CD14-positive monocyte (primary cell): ENCODE measurements at regions not wholly inside any gene's neighbourhood (a gene's known extent, or its start where the extent isn't known, plus 50 kb on each side); places are given as distances from the start of the nearest gene placed in this dataset.

Source experiments
- DNase-seq, 3 donors: peaks; one replicate each; pipeline ENCODE4 v3.0.0-alpha.2; 2011 to 2022
- H2AFZ ChIP-seq: 2 replicates; pipeline ENCODE4 v1.6.0; 2012; ENCODE audit warnings: mild to moderate bottlenecking, low read depth, low read length, inconsistent platforms; ENCODE audit not compliant: insufficient read depth, poor library complexity, severe bottlenecking
- H3K27ac ChIP-seq, 2 donors: 1 replicate in 1 of 2; 2 replicates in 1 of 2; pipeline ENCODE4 v1.5.1; 2012 to 2013; ENCODE audit warnings: low read length in 2 of 2, control low read depth in 1 of 2, inconsistent platforms in 1 of 2, low read depth in 1 of 2, mild to moderate bottlenecking in 1 of 2
- H3K27me3 ChIP-seq, 2 donors: one replicate each; pipeline versions ENCODE4 v1.6.0 to v1.6.1; 2011 to 2013; ENCODE audit warnings: low read length in 2 of 2; ENCODE audit not compliant: control insufficient read depth in 2 of 2, insufficient read depth in 2 of 2
- H3K36me3 ChIP-seq, 2 donors: replicated peaks in 1 of 2; 1 replicate in 1 of 2; 2 replicates in 1 of 2; pipeline versions ENCODE4 v1.5.1 to v1.6.1; 2012 to 2013; ENCODE audit warnings: low read length in 2 of 2, control low read depth in 1 of 2, inconsistent platforms in 1 of 2, mild to moderate bottlenecking in 1 of 2; ENCODE audit not compliant: insufficient read depth in 2 of 2, control insufficient read depth in 1 of 2
- H3K4me1 ChIP-seq, 2 donors: 1 replicate in 1 of 2; 2 replicates in 1 of 2; pipeline versions ENCODE4 v1.5.1 to v1.6.1; 2012 to 2013; ENCODE audit warnings: low read length in 2 of 2, control low read depth in 1 of 2, inconsistent platforms in 1 of 2, mild to moderate bottlenecking in 1 of 2, moderate library complexity in 1 of 2; ENCODE audit not compliant: insufficient read depth in 2 of 2, control insufficient read depth in 1 of 2
- H3K4me2 ChIP-seq: replicated peaks from 2 replicates; pipeline ENCODE3; 2012; ENCODE audit warnings: low read length, moderate library complexity, mild to moderate bottlenecking; ENCODE audit not compliant: poor library complexity, severe bottlenecking; ENCODE audit errors: extremely low read depth
- H3K4me3 ChIP-seq, 3 experiments: fragments of 200-600 bp in 1 of 3; sonication (generic) in 1 of 3; replicated peaks in 1 of 3; 1 replicate in 2 of 3; 2 replicates in 1 of 3; pipeline ENCODE4 v1.5.1; 2011 to 2013; ENCODE audit warnings: low read length in 3 of 3, mild to moderate bottlenecking in 3 of 3, control low read depth in 2 of 3, low read depth in 2 of 3, inconsistent platforms in 1 of 3, moderate library complexity in 1 of 3
- H3K79me2 ChIP-seq: 2 replicates; pipeline ENCODE4 v1.6.0; 2012; ENCODE audit warnings: mild to moderate bottlenecking, control low read depth, inconsistent platforms, low read length, moderate library complexity; ENCODE audit not compliant: insufficient read depth
- H3K9ac ChIP-seq: 2 replicates; pipeline ENCODE4 v1.6.0; 2017; ENCODE audit warnings: low read length, mild to moderate bottlenecking; ENCODE audit not compliant: insufficient read depth, poor library complexity, severe bottlenecking
- H3K9me3 ChIP-seq, 2 donors: replicated peaks in 1 of 2; 1 replicate in 1 of 2; 2 replicates in 1 of 2; pipeline versions ENCODE4 v1.5.1 to v1.6.1; 2012 to 2013; ENCODE audit warnings: low read length in 2 of 2, control low read depth in 1 of 2; ENCODE audit not compliant: control insufficient read depth in 1 of 2, insufficient read depth in 1 of 2
- H4K20me1 ChIP-seq: 2 replicates; pipeline ENCODE4 v1.6.0; 2012; ENCODE audit warnings: mild to moderate bottlenecking, low read length, control low read depth, moderate library complexity; ENCODE audit not compliant: insufficient read depth
- H3K27ac Mint-ChIP-seq, 7 donors: one replicate each; pipeline ENCODE4 v1.8.0; 2020; ENCODE audit warnings: mild to moderate bottlenecking in 7 of 7, mixed read lengths in 7 of 7, moderate library complexity in 6 of 7, inconsistent platforms in 2 of 7
- H3K27me3 Mint-ChIP-seq, 3 donors: one replicate each; pipeline ENCODE4 v1.8.0; 2021 to 2022; ENCODE audit warnings: low read depth in 3 of 3, mild to moderate bottlenecking in 3 of 3, mixed read lengths in 3 of 3, moderate library complexity in 3 of 3, inconsistent platforms in 1 of 3
- H3K36me3 Mint-ChIP-seq, 2 donors: one replicate each; pipeline ENCODE4 v1.8.0; 2020; ENCODE audit warnings: mixed read lengths in 2 of 2, inconsistent platforms in 1 of 2, mild to moderate bottlenecking in 1 of 2
- H3K4me1 Mint-ChIP-seq: one replicate; pipeline ENCODE4 v1.8.0; 2020; ENCODE audit warnings: mild to moderate bottlenecking, mixed read lengths
- H3K4me3 Mint-ChIP-seq, 2 donors: one replicate each; pipeline ENCODE4 v1.8.0; 2020; ENCODE audit warnings: mild to moderate bottlenecking in 2 of 2, mixed read lengths in 2 of 2, moderate library complexity in 1 of 2
- H3K9me3 Mint-ChIP-seq, 7 donors: one replicate each; pipeline ENCODE4 v1.8.0; 2020 to 2022; ENCODE audit warnings: mixed read lengths in 7 of 7, mild to moderate bottlenecking in 6 of 7, moderate library complexity in 6 of 7, inconsistent platforms in 2 of 7
- WGBS: methylation state at CpG from one replicate; pipeline ENCODE4 v1.1.5; 2013; ENCODE audit warnings: missing lambda C conversion rate; ENCODE audit not compliant: insufficient coverage; 5-methylcytosine and 5-hydroxymethylcytosine counted together
- intact Hi-C, 2 donors: fragments of 100-400 bp; cut with micrococcal nuclease; formaldehyde crosslinking; loops; one replicate each; pipeline versions ENCODE4 v1.15.0 to v1.15.1; 2023
- TF ChIP-seq, protein P1 (sequence below): fragments of 200-600 bp; IDR thresholded peaks from one replicate; pipeline ENCODE4 v1.8.0; 2022; ENCODE audit warnings: antibody characterized with exemption, mild to moderate bottlenecking

DNA sequence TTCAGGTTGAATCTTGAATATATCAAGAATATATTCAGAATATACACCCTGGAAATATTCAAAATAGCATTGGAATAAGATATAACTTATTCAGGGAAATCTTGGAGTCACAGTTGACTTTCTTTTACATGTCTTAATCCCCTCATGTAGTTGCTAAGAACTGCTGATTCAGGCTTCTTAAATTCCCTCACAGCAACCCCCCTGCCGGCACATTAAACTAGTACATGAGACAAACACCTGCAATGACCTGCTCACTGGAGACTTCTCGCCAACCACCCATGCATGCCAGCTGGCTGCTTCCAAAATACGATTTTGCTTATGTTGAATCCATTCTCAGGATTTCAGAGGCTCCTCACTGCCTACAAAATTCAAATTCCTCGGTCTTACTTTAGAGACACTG, 997.1 kb downstream of the EFNB2 start:
- peaks cover 0 to 1% (median 0%) of the 10 kb centered on the region in 3 donors for H3K27me3 Mint-ChIP-seq
- no peaks in the 10 kb centered on the region for H4K20me1 ChIP-seq
- H3K27ac Mint-ChIP-seq, result no peak overlapping the region
- 90% methylated on average over 4 of the region's 4 CpGs for WGBS
- H3K4me2 ChIP-seq, result no peak overlapping the region
- intact Hi-C loops, result no loop called here
- H3K4me3 ChIP-seq, result no peak overlapping the region
- H3K9ac ChIP-seq, result no peak overlapping the region
- H3K4me3 Mint-ChIP-seq, result no peak overlapping the region
- H2AFZ ChIP-seq, result no peak overlapping the region
- H3K36me3 Mint-ChIP-seq, result no peaks in the 10 kb centered on the region
- H3K9me3 Mint-ChIP-seq, result peaks cover 0 to 9% (median 3%) of the 10 kb centered on the region in 7 donors
- H3K79me2 ChIP-seq, result no peaks in the 10 kb centered on the region
- H3K9me3 ChIP-seq, result peaks cover 0 to 4% of the 10 kb centered on the region in 2 donors
- H3K4me1 Mint-ChIP-seq, result no peaks in the 10 kb centered on the region
- no peak for DNase-seq
- no peaks in the 10 kb centered on the region for H3K27me3 ChIP-seq
- H3K4me1 ChIP-seq, result no peaks in the 10 kb centered on the region
- H3K27ac ChIP-seq, result no peak overlapping the region
- H3K36me3 ChIP-seq, result no peaks in the 10 kb centered on the region
- TF ChIP-seq, protein P1, sequence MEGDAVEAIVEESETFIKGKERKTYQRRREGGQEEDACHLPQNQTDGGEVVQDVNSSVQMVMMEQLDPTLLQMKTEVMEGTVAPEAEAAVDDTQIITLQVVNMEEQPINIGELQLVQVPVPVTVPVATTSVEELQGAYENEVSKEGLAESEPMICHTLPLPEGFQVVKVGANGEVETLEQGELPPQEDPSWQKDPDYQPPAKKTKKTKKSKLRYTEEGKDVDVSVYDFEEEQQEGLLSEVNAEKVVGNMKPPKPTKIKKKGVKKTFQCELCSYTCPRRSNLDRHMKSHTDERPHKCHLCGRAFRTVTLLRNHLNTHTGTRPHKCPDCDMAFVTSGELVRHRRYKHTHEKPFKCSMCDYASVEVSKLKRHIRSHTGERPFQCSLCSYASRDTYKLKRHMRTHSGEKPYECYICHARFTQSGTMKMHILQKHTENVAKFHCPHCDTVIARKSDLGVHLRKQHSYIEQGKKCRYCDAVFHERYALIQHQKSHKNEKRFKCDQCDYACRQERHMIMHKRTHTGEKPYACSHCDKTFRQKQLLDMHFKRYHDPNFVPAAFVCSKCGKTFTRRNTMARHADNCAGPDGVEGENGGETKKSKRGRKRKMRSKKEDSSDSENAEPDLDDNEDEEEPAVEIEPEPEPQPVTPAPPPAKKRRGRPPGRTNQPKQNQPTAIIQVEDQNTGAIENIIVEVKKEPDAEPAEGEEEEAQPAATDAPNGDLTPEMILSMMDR, result no peak

DNA sequence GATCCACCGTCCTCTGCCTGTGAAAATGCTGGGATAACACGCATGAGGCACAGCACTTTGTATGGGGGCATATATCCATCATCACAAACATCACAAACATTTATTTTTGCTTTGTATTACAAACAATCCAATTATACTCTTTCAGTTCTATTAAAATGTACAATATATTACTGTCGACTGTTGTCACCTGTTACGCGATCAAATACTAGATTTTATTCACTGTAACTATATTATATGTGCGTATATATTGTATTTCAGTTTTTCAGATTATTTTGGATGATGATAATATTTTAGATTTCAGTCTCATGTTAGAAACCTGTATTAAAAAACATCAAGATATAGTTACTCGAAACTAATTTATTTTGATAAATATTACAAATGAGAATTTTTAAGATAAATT, 998.3 kb downstream of the EFNB2 start:
- Mint-ChIP-seq H3K27ac (no peak overlapping the region), H3K27me3 (peaks cover 0 to 1% (median 0%) of the 10 kb centered on the region in 3 donors), H3K4me1 (no peaks in the 10 kb centered on the region), H3K4me3 (no peak overlapping the region), H3K9me3 (peaks cover 0 to 10% (median 3%) of the 10 kb centered on the region in 7 donors), H3K36me3 (no peaks in the 10 kb centered on the region)
- no peak for DNase-seq
- no peaks in the 10 kb centered on the region for H3K27me3 ChIP-seq
- no peak overlapping the region for H3K9ac ChIP-seq
- TF ChIP-seq, protein P1, result no peak
- H3K27ac ChIP-seq, result no peak overlapping the region
- intact Hi-C loops, result no loop called here
- H2AFZ ChIP-seq, result no peak overlapping the region
- H3K4me1 ChIP-seq, result no peaks in the 10 kb centered on the region
- WGBS, result 83% methylated on average over 1 of the region's 7 CpGs
- no peak overlapping the region for H3K4me3 ChIP-seq
- no peaks in the 10 kb centered on the region for H3K79me2 ChIP-seq
- H3K4me2 ChIP-seq, result no peak overlapping the region
- no peaks in the 10 kb centered on the region for H4K20me1 ChIP-seq
- peaks cover 0 to 5% of the 10 kb centered on the region in 2 donors for H3K9me3 ChIP-seq
- H3K36me3 ChIP-seq, result no peaks in the 10 kb centered on the region
